ENCODE measurements at regions not wholly inside any gene's neighbourhood (a gene's known extent, or its start where the extent isn't known, plus 50 kb on each side); places are given as distances from the start of the nearest gene placed in this dataset.
"Not testable (repeated sequence)": the region's sequence is repeated elsewhere in the genome, so short reads cannot be mapped to it uniquely, and the experiment has no call there.

- no peaks in the 10 kb centered on the region for H3K4me1 ChIP-seq (ENCODE audit: control insufficient read depth in 1 of 2, low read depth in 2 of 2)
- ATAC-seq (ENCODE audit: insufficient number of reproducible peaks, low FRiP score, low read depth) (no peak), DNase-seq (ENCODE audit: low spot score) (no peak)
- no peak overlapping the region for H3K27ac ChIP-seq
- no peaks in the 10 kb centered on the region for H3K27me3 ChIP-seq (replicated peaks; ENCODE audit: insufficient read depth)
- H3K36me3 ChIP-seq = no peaks in the 10 kb centered on the region
- no peaks in the 10 kb centered on the region for H3K9me3 ChIP-seq
- H3K4me3 ChIP-seq = no peak overlapping the region
- TF ChIP-seq CTCF (IDR thresholded peaks at IDR 0.05) = no peak
Observed at GRCh38 chr6:82118150-82118562, 129.4 kb downstream of the IBTK start.

GRCh38 chr6:82114748-82115147 is 132.8 kb downstream of the IBTK start:
- ATAC-seq (ENCODE audit: insufficient number of reproducible peaks, low FRiP score, low read depth) = no peak
- H3K27ac ChIP-seq = no peak overlapping the region

GRCh38 chr6:82113231-82113630 is 134.3 kb downstream of the IBTK start:
- TF ChIP-seq CTCF (IDR thresholded peaks at IDR 0.05) = no peak

More at GRCh38 chr6:82114748-82115147, 132.8 kb downstream of the IBTK start:
- no peak overlapping the region for H3K4me3 ChIP-seq
- no peaks in the 10 kb centered on the region for H3K4me1 ChIP-seq (ENCODE audit: control insufficient read depth in 1 of 2, low read depth in 2 of 2)
- no peaks in the 10 kb centered on the region for H3K36me3 ChIP-seq
- no peak for TF ChIP-seq CTCF (IDR thresholded peaks at IDR 0.05)
- DNase-seq (ENCODE audit: low spot score) = no peak
- H3K27me3 ChIP-seq (replicated peaks; ENCODE audit: insufficient read depth) = no peaks in the 10 kb centered on the region
- H3K9me3 ChIP-seq = no peaks in the 10 kb centered on the region

DNA sequence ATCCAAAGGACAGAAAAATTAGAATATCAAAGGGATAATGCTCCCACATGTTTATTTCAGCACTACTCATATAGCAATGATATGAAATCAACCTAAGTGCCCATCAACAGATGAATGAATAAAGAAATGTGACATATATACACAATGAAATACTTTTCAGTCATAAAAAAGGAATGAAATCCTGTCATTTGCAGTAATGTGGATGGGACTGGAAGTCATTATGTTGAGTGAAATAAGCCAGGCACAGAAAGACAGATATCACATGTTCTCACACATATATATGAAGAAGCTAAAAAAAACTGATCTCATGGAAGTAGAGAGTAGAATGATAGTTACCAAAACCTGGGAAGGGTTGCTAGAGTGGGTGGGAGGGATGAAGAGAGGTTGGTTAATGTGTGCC is 135.7 kb downstream of the IBTK start:
- H3K27me3 ChIP-seq (replicated peaks; ENCODE audit: insufficient read depth) = no peaks in the 10 kb centered on the region
- H3K4me3 ChIP-seq = no peak overlapping the region
- H3K36me3 ChIP-seq = no peaks in the 10 kb centered on the region
- no peak for ATAC-seq (ENCODE audit: insufficient number of reproducible peaks, low FRiP score, low read depth)
- no peaks in the 10 kb centered on the region for H3K4me1 ChIP-seq (ENCODE audit: control insufficient read depth in 1 of 2, low read depth in 2 of 2)
- no peaks in the 10 kb centered on the region for H3K9me3 ChIP-seq
- no peak for TF ChIP-seq CTCF (IDR thresholded peaks at IDR 0.05)
- no peak for DNase-seq (ENCODE audit: low spot score)
- H3K27ac ChIP-seq = no peak overlapping the region

More at GRCh38 chr6:82113231-82113630, 134.3 kb downstream of the IBTK start:
- no peaks in the 10 kb centered on the region for H3K4me1 ChIP-seq (ENCODE audit: control insufficient read depth in 1 of 2, low read depth in 2 of 2)
- H3K4me3 ChIP-seq = no peak overlapping the region
- H3K9me3 ChIP-seq = no peaks in the 10 kb centered on the region
- H3K27me3 ChIP-seq (replicated peaks; ENCODE audit: insufficient read depth) = no peaks in the 10 kb centered on the region
- H3K36me3 ChIP-seq = no peaks in the 10 kb centered on the region
- no peak overlapping the region for H3K27ac ChIP-seq
- DNase-seq (ENCODE audit: low spot score) (no peak), ATAC-seq (ENCODE audit: insufficient number of reproducible peaks, low FRiP score, low read depth) (no peak)

GRCh38 chr6:82111114-82111513 is 136.4 kb downstream of the IBTK start:
- Histone ChIP-seq H3K36me3 (no peaks in the 10 kb centered on the region), H3K4me3 (no peak overlapping the region), H3K27me3 (replicated peaks; ENCODE audit: insufficient read depth) (no peaks in the 10 kb centered on the region), H3K27ac (no peak overlapping the region), H3K4me1 (ENCODE audit: control insufficient read depth in 1 of 2, low read depth in 2 of 2) (no peaks in the 10 kb centered on the region), H3K9me3 (no peaks in the 10 kb centered on the region)
- TF ChIP-seq CTCF (IDR thresholded peaks at IDR 0.05) = no peak
- DNase-seq (ENCODE audit: low spot score) (no peak), ATAC-seq (ENCODE audit: insufficient number of reproducible peaks, low FRiP score, low read depth) (no peak)

- not testable (repeated sequence) for H3K4me3 ChIP-seq; H3K36me3 ChIP-seq; H3K9me3 ChIP-seq; H3K27me3 ChIP-seq (replicated peaks; ENCODE audit: insufficient read depth); ATAC-seq (ENCODE audit: insufficient number of reproducible peaks, low FRiP score, low read depth); H3K4me1 ChIP-seq (ENCODE audit: control insufficient read depth in 1 of 2, low read depth in 2 of 2); H3K27ac ChIP-seq; DNase-seq (ENCODE audit: low spot score)
Observed at GRCh38 chr6:82103171-82103570, 144.4 kb downstream of the IBTK start.

DNA sequence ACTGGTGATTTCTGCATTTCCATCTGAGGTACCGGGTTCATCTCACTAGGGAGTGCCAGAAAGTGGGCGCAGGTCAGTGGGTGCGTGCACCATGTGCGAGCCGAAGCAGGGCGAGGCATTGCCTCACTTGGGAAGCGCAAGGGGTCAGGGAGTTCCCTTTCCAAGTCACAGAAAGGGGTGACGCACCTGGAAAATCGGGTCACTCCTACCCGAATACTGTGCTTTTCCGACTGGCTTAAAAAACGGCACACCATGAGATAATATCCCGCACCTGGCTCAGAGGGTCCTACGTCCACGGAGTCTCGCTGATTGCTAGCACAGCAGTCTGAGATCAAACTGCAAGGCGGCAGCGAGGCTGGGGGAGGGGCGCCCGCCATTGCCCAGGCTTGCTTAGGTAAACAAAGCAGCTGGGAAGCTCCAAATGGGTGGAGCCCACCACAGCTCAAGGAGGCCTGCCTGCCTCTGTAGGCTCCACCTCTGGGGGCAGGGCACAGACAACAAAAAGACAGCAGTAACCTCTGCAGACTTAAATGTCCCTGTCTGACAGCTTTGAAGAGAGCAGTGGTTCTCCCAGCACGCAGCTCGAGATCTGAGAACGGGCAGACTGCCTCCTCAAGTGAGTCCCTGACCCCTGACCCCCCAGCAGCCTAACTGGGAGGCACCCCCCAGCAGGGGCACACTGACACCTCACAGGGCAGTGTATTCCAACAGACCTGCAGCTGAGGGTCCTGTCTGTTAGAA is 146.0 kb downstream of the IBTK start:
- not testable (repeated sequence) for H3K4me3 ChIP-seq; DNase-seq (ENCODE audit: low spot score); H3K4me1 ChIP-seq (ENCODE audit: control insufficient read depth in 1 of 2, low read depth in 2 of 2); H3K9me3 ChIP-seq; ATAC-seq (ENCODE audit: insufficient number of reproducible peaks, low FRiP score, low read depth); H3K27ac ChIP-seq; H3K27me3 ChIP-seq (replicated peaks; ENCODE audit: insufficient read depth); H3K36me3 ChIP-seq

GRCh38 chr6:82100763-82101162 is 146.8 kb downstream of the IBTK start:
- H3K27me3 ChIP-seq (replicated peaks; ENCODE audit: insufficient read depth); DNase-seq (ENCODE audit: low spot score); ATAC-seq (ENCODE audit: insufficient number of reproducible peaks, low FRiP score, low read depth); H3K27ac ChIP-seq; H3K36me3 ChIP-seq; H3K4me3 ChIP-seq; H3K9me3 ChIP-seq; H3K4me1 ChIP-seq (ENCODE audit: control insufficient read depth in 1 of 2, low read depth in 2 of 2): not testable (repeated sequence)

All from thoracic aorta (tissue), 2 donors.